Fibroblast of skin of left biceps (primary cell): ENCODE measurements at regions not wholly inside any gene's neighbourhood (a gene's known extent, or its start where the extent isn't known, plus 50 kb on each side); places are given as distances from the start of the nearest gene placed in this dataset.

Experiments used
- DNase-seq, 2 experiments: peaks; one replicate each; pipeline ENCODE4 v3.0.0-alpha.2; 2013; ENCODE audit warnings: low read depth in 2 of 2

DNA sequence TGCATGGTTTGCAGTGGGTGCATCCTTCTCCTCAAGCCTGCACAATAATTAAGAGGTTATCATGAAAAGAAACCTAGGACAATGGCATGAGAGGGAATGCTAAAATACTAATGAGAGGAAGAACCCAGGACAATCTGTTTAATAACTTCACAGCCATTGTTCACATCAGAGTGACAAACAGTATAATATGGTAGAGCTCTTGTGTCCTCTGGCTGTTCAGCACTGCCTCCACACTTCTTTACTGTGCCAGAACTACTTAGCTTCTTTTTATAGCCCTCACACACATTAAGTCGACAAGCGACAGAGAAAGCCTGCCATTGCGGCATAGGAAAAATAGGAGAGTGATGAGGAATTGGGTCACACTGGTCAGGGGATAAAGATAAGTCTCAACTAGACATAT is 65.0 kb upstream of the MEIS2 start:
- no peak for DNase-seq

DNA sequence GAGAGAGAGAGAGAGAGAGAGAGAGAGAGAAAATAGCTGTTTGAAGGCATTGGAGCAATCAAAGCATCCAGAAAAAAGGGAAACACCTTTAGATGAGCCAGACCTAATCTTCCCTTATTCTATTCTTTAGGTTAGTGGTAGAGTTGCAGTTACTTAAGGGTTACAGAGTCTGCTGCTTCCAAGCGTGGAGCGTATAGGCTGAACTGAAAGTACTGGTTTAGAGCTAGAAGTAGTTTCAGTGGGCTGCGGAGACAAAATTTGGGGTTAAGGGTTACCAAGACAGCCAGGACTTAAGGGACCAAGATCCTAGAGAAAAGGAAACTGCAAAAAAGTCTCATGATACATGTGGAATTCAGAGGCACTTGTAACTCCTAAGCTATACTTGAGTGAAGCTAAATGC is 66.1 kb upstream of the MEIS2 start:
- DNase-seq, result no peak

DNA sequence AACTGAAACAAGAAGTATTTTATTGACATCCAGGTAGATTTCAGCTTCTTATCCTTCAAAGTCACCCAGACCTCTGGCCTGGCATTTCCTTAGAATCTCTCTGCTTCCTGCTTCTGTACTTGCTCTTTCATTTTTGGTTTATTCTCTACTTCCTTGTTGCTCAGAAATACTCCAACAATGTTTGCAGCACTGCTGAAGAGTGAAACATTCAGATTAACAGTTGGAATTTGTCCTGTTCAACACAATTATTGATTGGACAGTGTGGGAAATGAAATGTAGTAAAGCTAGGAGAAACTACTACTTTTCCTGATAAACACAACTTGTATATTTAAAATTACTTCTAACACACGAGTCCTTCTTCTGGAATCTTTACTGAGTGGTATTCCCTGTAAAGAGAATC is 81.0 kb upstream of the MEIS2 start:
- no peak for DNase-seq

DNA sequence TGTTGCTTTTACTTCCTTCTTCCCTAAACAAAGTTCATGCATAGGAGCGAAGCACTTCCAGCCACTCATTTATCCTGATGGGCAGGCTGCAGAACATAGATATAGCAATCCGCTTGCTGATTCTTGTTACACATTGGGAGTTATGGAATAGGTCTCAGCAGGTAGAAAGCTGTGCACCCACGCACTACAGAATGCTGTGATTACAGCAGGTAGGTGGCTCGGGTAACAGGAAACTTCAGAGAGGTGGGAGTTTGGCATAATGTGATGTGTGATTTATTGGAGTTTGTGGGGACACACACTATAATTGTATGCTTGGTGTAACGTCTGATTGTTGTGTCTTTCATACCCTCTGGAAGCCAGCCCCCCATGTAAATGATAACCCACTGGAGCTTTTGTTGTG is 99.2 kb upstream of the MEIS2 start:
- DNase-seq, result no peak

DNA sequence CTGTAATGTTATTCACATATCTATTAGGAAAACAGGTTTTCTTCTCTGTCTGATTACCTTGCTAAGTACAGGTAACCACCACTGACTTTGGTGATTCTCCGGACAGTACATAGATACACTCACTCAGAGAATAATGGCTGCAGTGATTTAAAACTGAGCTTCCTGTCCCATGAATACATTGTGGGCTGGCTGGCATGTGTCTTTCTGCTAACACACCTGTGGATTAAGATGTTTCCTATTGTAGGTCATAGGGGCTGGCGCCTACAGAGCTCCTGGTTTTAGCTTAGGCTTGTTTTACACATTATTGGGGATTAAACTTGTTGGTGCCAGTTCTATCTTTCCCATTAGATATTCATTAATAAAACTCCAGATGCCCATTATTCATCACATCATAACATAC is 102.7 kb upstream of the MEIS2 start:
- DNase-seq, result no peak

DNA sequence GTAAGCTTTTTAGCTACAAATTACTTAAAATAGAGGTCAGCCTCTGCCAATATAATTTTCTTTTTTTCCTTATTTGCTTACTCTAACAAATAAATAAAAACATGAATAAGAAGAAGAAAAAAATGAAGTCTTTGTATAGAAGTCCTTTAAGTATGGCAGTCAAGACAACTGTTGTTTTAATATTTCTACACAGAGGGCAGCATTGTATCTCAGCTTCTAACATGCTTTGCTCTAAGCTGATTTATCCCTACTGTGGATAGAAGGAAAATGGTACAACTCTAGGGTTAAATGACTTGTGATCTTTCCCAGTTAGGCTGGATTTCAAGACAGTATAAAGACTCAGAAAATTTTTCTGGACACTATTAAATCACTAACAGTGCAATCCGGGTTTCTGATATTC is 104.3 kb upstream of the MEIS2 start:
- DNase-seq, result no peak

DNA sequence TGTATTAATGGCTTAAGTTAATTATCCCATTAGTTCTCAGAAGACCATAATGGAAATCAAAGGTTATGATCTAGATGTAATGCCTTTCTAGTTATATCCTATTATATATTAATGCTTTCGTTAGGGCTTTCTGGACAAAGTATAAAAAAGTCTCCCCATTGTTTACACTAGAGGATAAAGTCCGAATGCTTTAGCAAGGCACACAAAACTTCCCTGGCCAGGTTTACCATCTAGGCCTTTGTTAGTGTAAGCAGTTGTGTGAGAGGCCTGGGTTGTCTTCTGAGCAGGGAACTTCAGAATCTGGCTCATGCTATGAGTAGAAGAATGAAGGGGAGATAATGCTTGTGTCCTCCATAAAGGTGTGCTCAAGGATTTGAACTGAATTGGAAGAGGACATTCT is 106.3 kb upstream of the MEIS2 start:
- no peak for DNase-seq

DNA sequence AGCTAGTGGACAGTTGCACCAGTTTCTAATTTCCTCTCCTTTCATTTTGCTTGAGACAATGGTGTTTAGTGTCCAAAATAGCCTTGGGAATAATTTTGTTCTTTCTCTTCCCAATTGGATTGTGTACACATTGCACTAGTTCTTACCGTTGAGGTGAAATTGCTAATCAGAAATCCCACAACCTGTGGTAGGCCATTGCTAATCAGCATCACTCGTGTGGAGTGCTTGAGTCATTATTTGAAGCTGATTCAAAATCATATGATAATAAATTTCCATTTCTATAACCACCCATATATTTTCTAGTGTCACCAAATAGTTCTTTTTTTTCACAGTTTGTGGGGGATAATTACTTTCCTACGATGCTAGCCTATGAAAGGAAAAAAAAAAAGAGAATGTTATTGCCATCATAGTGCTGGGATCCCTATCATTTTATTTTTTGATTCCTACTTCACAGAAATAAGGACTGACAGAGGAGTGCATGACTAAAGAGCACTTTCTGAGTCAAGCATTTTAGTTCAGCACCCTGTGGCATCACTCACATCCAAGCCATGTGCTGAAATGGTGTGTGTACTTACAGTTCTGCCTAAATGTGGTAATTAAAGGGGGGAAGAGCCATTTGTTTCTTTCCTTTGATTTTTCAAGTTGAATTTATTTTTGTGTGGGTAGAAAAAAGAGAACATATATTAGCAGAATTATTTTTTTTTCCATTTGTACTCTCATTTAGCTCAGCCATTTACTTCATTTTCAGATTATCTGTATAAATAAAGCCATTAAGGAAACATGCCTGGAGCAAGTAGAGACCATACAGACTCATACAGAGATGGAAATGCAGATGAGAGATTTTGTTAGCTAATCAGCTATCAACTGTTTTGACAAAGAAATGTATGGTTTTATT is 108.0 kb upstream of the MEIS2 start:
- no peak for DNase-seq

DNA sequence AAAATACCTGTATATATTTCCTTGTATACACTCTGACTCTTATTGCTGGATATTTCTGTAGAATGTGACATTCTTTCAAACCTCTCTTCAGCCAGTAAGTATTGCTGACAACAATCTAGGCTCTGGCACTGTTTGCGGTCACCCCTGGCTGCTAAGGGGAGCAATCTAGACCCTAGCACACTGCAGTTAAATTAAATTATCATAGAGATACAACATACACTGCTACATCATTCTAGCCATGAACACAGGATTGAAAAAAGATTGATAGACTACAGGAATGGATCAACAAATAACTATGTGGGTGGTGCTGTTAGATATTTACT is 108.7 kb upstream of the MEIS2 start:
- DNase-seq, result no peak

DNA sequence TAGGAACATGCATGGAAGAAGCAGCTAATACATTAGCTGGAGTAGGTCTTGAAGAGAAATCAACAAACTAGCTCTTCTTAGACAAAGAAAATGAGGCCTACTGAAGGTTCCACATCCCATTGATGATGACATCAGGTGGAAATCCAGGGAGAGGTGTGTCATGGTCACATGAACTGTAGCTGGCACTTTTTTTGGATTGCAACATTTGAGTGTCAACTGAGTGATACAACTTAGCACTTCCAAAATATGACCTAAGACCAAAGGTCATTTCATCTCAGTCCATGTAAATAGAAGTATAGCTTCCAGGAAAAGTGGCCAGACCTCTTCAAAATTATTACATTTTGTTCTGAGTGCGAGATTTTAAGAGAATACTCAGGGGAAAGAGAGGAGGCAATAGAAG is 117.2 kb upstream of the MEIS2 start:
- DNase-seq, result no peak

DNA sequence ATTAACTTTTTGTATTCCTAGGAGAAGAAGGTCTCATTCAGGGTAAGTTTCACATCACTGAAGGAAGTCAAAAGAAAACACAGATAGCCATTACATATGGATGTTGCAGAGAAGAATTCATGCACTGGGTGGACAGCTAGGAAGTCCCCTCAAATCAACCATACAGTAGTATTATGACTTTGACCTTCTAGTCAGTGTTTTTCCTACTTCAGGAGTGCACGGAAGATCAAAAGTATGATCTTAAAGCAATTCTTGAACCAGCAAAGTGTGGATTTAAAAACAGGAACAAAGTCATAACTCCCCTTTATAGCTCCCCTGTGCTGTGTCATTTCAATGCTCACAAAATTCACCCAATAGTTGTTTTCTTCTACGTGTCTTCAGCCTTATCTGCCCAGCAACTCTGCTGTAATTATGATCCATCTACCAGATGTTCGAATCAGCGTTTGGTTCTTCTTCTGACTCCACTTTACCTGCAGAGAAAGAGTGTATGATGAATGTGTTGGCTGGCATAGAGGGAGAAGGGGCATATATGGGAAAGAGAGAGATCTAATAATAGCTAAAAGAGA is 118.1 kb upstream of the MEIS2 start:
- no peak for DNase-seq

DNA sequence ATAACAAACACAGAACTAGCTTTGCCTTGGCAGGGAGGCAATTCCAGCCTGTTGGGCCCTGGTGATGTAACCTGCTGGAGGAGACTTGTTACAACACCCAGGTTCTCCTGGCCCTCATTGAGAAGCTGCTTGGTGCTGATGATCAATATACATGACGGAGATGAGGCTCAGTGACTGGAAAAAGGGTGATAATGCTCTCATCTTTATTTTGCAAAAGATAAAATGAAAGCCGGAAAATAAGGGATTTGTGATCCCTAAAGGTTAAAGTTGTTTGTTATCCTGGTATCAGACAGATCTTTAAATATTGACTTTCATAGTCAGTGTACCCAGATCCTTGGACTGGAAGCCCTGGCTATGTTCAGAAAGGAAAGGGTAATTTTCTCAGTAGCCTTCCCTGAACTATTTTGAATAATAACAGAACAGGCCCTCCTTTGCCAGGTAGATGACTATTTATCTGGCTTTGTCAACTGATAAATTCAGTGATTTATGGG is 118.9 kb upstream of the MEIS2 start:
- no peak for DNase-seq

DNA sequence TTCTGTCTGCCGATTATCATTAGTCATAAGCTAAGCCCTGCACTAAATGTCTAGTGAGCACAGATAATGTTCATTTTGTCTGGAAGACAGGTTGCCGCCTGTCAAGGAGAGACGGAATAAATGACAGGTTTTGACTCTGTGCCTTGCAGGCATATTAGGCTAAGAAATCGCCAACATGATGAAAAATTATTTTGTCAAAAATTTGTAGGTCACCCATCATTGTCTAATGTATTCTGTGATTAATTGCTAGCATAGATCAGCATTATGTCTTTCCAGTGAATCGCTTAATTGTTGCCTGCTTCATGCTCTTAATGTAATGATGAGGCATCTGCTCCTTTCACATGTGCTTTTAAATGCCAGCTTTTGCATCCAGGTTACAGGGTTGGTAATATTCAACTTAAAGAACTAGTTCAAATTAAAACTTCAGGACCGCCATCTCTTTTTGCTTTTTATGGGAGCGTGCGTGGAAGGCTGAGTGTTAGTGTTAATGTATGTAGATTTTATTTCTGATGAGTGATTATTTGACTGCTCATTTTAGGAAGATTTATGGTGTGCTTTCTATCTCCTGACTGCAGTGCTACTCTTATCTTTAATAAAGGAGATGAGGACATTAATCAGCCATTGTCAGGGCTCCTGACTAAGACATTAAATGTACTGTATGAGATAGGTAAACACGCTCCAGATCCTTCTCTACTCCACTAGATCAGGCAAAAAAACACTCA is 120.8 kb upstream of the MEIS2 start:
- no peak for DNase-seq

DNA sequence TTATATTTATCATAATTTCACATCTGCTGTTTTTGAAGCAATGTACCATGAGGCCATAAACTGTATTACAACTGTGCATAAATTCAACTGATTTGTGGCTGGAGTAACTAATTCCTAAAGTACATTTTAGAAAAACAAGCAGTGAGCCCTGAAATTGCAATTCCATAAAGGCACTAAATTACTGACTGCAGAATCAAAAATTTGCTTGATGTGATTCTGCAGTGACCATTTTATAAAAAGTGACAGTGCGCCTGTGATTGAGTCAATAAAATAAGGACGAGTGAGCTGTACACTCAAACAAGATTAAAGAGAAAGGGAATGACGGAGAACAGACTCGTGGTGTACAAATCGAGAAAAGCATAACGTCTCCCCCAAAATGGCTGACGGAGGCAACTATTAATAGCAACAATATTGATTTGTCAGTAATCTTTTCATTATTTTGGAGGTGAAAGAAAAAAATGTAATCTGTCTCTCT is 121.4 kb upstream of the MEIS2 start:
- no peak for DNase-seq

DNA sequence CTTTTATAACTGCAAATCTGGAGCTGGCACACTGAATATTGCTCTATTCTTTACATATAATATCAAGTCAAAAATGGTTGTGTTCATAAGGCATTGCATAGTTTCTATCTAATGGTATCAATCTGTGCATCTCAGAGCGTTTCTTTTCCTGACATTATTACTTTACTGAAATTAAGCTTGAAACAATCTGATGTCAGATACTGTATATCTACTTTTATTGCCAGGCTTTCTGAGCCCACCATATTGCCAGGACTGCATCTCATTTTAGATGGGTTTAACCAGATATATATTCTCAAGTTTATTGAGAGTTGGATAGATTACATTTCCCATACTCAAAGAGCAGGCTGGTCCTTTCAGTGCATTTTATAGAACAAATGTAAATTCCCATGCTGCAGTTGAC is 122.7 kb upstream of the MEIS2 start:
- no peak for DNase-seq

DNA sequence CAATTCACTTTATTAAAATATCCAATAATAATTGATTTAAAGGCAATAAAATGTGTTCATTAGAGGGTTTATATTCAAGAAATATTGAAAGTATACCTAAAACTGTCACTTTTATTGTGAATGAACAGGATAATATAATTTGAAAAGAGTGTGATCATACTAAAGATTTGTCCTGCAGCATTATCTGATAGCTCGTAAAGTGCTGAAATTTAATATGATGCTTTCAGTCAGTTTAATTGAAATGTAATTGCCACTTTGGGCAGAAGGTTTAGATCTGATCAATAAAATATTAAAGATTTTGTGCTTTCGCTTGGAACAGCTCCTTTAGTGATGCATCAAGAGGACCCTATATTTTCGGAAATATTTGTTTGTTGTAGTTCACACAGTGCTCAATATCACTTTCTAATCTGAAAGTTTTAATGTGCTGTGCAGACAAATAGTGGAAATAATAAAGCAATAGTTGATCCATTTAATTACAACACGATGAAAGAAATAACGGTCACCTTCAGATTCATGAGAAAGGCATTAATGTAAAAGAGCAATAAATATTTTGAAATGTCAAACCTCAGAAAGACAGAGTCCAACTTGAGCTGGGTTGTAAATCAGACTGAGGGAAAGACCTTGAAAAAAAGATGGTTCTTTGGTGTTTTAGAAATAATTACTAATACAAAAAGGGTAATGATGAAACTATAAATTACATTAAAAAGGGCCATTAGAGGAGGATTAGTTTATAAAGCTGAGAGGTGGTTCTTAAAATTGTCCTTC is 129.7 kb upstream of the MEIS2 start:
- DNase-seq, result no peak

DNA sequence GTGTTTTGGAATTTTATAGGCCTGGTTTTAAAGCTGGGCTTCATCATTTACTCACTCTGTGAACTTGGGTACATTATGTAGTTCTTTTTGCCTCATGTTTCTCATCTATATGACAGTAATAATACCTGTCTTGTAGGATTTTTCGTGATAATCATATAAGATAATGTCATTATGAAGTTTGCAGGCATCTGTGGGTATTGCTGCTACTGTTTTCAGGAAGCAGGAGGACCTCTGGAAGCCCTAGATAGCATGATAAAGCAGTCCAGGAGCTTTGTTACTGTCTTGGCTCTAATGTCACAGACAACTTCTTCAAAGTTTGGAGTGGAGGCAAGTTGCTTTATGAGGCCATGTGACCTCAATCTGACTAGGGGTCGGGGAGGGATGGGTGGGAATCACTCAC is 145.0 kb upstream of the MEIS2 start:
- DNase-seq, result no peak

DNA sequence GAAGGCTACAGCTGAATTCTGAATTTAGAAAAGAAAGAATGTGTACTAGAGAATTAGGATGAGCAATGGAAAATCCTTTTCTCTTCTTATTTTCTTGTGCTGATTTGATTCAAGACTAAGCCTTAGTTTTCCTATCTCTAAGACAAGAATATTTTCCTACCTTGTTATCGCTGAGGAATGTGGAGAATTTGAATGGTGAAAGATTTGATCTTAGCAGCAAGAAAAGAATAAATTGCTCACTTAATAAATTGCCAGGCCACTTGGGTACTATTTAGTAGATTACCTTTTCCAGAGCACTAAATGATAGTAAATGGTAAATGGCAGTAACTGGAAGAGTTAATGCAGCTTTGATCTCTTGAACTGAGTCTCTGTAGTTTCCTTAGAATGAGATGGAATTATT is 145.7 kb upstream of the MEIS2 start:
- DNase-seq, result no peak

DNA sequence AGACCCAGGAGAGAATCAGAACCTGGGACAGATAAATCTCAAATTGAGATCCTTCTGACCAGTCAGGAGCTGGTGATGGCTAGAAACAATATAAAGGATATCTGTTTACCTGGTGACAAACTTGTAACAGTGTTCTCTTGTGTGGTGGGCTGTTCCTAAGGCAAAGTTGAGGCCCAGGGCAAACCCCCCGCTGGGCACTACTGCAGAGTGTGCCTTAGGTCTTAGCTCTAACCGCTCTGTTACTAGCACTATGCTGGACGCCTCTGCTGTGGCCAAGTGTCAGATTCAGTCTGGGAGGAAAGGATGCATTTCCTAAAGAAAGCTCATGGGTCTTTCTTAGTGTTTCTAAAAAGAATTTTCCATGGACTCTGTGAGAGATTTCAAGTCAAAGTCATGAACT is 146.5 kb upstream of the MEIS2 start:
- DNase-seq, result no peak

DNA sequence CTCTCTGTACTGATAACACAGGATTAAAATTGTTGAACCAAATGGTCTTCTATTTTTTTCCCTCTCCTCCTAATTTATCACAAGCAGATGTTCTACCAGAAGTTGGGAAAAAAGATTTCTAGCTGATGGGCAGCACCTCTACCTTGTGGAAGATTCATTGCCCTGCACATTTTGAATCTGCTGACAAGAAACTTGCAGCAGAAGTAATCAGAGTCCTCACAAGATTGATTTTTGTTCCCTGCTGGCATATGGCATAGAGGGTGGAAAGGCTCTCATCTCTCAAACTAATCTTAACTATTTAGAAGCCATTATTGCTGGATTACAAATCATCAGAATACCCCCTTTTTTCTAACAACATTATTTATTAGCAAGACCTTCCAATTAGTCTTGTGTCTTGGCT is 148.9 kb upstream of the MEIS2 start:
- DNase-seq, result no peak

DNA sequence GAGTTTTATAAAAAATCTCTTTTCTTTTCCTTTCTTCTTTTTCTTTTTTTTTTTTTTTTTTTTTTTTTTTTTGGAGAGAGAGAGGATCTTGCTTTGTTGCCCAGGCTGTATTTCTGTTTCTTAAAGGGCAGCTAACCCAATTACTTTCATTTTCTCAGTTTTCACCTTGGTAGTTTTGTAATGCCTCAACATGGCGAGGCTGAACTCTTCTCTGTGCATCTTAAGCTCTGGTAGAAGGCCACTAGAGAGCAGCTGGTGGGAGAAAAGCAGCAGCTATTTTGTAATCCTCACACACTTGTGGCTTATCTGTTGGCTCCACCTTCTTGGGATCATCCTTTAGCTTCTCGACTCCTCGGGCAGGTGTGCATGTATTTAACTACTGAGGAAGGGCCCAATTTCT is 152.2 kb upstream of the MEIS2 start:
- DNase-seq, result no peak

DNA sequence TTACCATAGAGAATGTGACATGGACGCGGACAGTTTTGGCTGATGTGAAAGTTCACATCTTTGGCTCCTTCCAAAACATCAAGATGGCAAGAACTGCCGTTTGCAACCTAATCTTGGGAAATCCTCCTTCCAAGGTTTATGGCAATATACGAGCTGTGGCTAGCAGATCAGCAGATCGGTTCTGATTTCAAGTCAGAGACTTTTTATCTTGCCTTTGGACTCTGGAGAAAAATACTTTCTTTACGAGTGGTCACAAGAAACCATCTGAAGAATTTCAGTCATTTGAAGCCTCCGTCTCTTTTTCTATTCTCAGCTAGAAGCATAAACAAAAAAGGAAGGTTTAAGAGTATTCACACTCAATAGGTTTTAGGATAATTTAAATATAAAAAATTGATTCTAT is 153.5 kb upstream of the MEIS2 start:
- peak; percentile 36 to 44 for DNase-seq
